ENCODE measurements at regions not wholly inside any gene's neighbourhood (a gene's known extent, or its start where the extent isn't known, plus 50 kb on each side); places are given as distances from the start of the nearest gene placed in this dataset.

DNA sequence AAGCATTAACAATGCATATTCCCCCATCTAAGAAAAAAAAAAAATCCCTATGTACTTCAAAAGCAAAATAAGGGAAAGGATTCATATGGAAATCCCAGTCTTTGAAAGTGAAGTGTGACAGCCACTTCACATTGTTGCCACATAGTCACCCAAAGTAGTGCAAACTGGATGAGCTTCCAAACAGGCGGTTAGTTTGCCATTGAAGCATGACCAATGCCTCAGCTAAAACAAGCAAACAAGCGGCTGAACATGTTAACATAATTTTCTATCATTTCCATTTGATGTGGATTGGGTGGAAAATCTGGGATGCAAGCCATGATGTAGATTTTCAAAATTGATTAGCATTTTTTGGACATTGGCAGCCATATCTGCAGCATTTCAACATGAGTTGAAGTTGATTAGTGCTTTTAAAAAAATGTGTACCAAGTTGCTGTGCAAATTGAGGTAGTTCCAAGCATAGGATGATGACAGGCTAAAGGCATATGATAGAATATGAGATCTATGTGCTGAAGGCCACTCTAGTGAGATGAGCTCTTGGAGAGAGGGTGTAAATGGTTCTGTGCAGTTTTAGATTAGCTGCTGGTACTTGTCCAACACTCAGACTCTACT lies 405.2 kb downstream of the NR2F2 start:
- DNase-seq (ENCODE audit: low read depth in 2 of 2): no peak

DNA sequence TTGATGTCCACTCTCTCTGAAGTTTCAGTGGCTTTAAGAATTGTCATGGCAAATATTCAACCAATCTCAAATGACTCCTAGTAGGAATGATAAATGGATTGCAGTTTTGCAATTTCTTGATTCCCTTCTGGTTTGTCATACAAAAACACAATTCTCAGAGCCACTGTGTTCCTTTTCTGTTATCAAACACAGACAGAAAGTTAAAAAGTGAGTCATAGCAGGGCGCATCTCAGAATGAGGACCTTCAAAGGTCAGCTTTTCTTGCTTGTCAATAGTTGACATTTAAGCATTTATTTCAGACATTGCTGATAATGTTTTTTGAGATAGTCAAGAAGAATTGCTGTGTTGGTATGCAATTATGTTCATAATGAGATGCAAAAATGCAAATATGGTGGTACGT lies 405.9 kb downstream of the NR2F2 start:
- no peak for DNase-seq (ENCODE audit: low read depth in 2 of 2)

DNA sequence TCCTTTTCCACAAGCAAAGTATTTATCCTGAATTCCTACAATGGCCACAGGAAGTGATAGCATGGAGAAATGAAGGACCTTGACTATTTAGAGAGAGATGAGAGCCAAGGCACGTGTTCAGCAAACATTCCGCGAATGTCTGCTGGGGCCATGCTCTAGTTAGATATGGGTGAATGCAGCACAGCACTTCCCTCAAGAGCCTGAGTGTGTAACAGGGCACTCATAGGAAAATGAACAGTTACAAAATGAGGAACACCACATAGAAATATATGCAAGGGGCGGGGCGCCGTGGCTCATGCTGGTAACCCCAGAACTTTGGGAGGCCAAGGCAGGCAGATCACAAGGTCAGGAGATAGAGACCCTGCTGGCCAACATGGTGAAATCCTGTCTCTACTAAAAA lies 406.9 kb downstream of the NR2F2 start:
- DNase-seq (ENCODE audit: low read depth in 2 of 2): no peak

DNA sequence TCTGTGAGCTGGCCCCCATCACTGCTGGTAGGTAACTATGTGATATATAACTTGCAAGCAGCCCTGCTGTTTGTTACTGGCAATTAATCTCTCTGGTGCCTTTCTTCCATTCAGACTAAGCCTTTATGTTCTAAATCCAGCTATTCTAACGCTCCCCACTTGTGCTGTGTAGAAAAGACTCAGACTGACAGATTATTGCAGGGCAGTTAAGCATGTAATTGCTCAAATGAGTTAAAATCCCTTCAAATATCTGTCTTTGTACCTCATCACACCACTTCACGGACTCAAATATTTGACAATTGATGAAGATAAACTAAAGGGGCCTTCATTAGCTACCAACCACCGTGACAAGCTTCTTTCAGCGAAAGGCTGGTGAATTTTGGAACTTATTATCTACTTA lies 416.2 kb downstream of the NR2F2 start:
- DNase-seq (ENCODE audit: low read depth in 2 of 2): no peak

DNA sequence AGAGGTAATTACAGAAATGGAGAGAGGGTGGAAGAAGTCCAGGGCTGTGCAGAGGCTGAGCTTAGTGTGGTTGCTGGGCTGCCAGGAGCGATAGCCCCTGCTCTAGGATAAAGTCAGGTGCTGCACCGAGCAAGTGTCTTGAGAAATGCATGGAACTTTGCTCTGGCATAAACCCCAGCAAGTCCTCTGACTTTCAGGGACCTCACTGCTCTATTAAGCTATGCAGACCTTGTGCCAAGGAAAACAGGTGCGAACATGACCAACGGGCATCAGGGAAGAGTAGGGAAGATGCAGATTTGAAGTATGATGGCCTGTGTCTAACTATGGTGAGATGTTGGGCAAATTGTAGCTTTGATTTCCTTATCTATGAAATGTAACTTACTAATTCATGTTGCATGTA lies 416.8 kb downstream of the NR2F2 start:
- no peak for DNase-seq (ENCODE audit: low read depth in 2 of 2)

DNA sequence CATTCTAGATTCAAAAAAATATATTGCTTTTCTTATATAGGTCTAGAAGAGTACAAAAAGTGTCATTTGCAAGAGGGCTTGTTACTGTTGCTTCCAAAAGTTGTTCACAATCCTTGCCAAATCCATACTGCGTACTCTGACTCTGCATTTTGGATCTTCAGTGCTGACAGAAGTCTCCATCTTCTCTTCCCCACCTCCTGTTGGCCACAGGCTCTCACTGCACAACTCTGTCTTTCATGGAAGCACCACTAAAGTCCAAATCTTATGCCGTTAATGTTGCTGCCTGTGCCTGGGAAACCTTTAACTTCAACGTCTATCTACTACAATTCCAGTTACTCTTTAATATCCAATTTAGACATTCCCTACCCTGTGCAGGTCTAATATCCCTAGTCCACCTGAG lies 419.9 kb downstream of the NR2F2 start:
- no peak for DNase-seq (ENCODE audit: low read depth in 2 of 2)

DNA sequence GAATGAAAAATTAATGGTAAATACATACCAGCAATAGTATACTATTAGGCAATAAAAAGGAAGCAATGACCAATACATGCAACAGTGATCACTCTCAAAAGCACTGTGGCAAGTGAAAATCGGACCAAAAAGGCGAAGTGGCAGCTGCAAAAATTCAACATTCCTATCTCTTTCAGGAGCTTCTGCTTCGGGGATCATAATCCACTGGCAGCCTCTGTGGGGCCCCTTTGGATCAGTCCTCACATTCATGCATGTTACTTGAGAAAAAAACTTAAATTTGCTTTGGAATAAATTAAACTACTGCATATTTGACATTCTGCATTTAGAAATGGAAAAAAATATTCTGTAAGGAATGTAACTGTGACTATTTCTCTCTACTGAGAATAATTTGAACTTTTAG lies 425.6 kb downstream of the NR2F2 start:
- DNase-seq (ENCODE audit: low read depth in 2 of 2): no peak

DNA sequence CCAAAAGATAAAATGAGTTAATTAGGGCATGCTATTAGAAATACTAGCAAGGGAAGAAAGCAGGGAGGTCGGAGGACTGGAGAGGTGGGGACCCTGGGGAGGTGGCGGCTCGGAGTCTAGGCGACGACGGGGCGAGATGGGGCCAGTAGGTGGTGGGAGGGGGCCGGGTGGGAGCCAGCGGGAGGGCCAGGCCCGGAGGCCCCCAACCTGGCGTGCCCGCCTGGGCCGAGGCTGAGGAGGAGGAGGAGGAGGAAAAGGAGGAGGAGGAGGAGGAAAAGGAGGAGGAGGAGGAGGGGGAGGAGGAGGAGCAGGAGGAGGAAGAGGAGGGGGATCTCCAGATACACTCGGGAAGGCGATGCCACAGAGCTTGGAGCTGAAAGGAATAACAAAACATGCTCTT lies 426.2 kb downstream of the NR2F2 start:
- DNase-seq (ENCODE audit: low read depth in 2 of 2): no peak

DNA sequence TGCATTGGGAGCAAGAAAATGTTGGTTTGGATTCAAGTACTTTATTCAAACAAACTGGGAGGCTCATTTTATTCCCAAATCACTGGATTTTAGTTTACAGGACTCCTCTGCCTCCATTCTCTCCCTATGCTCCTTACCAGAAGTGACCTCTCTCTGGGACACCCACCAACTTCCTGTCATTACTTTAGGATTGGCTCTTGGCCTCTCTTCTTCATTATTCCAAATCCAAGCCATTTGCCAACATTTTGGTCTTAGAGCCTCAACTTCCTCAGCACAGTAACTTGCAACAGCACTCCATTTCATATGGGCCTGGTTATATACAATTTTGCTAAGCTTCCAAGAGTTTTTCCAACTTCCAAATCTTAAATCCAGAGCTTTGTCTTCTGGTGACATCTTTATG lies 432.1 kb downstream of the NR2F2 start:
- no peak for DNase-seq (ENCODE audit: low read depth in 2 of 2)

DNA sequence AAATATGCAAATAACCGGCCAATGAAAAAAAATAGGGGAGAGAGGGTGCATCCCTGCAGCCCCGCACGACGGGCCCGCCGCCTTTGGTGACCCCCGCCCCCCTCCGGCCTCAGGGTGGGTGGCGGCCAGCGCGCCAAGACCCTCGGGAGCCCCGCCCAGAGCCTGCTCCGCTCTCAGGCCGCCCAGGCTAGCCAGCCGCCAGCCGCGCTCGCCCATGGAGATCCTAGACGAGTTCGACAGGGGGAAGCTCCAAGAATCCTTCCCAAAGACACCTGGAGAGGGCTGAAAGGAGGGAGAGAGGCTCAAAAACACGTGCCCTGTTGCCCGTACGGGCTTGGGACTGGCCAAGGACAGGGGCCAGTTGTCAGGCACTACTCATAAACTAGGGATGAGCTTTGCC lies 434.0 kb downstream of the NR2F2 start:
- no peak for DNase-seq (ENCODE audit: low read depth in 2 of 2)

DNA sequence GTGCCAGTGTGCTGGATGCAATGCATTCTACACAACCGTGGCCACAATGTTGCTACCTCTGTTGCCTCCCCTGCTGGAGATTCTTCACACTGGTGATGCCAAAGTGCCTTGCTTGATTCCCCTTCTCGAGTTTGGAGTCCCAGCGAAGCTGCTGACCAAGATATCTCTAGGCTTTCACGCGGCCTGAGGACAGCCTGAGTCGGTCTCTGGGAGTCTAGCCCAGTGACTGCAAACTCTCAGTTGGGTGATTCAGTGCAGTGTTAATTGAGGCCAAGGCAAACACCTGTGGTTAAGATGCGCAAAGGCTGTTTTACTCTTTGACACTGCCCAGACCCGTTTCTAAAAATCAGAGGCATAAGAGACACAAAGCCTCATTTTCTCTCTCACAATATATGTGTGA lies 434.4 kb downstream of the NR2F2 start:
- no peak for DNase-seq (ENCODE audit: low read depth in 2 of 2)

DNA sequence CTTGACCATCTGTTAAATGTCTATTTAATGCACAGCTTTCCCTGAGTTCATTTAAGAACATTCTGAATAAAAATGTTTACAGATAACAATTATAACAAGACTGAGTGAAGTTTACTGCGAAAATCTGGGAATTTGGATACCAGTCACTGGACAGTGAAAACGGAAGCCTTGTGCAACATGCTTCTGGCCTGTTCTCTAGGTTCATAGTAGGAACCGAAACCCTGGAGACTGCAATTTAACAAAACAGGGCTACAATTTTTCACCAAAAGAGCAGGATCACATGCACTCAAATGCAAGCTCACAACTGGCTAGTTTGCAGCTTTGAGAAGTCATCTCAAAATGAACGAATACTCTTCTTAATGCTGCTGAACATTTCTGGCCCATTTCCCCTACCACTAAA lies 435.9 kb downstream of the NR2F2 start:
- DNase-seq (ENCODE audit: low read depth in 2 of 2): no peak

DNA sequence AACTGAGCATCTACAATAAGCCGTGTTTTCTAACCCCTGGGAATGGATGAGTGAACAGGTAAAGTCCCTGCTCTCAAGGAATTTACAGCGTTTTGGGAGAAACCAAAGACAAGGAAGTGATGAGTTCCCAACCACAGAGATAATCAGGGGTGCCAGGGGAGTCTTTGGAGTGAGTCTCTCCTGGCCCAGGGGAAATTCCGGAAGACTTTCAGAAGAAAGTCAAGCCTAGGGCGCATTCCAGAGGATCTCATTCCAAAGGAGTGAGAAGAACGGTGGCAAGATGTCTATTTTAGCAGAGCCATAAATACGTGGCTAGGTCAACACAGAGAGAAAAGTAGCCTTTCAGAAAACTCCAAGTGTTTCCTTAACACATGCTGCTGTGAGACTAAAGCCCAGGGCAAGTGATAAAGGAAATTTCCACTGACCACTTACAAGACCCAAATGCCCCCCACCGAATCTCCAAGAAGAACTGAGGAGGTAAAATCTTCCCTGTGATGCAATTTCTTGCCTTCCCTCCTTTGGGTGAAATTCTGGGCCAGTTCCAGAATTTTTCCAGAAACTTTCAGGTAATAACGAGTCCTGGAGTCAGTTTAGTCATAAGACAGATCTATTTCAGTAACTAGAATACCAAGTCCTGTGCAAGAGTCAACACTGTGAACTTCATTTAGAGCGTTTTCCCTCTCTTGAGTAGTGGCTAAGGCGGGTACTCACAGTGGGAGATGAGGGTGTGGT lies 437.4 kb downstream of the NR2F2 start:
- DNase-seq (ENCODE audit: low read depth in 2 of 2): no peak

DNA sequence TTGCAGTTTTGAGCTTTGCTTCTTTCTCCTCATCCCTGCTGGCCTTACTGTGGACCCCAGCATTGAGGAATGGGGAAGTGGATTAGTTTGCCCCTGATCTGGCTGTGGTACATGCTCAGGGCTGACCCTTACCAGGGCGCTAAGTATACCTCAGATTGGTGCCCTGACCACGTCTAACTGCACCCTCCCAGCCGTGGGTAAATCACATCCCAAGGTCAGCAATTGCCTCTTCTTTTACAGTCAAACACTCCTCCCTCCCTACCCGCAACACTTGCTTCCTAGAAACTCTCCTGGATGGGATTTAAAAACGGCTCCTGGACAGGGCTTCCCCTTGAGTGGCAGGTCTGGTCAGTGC lies 437.9 kb downstream of the NR2F2 start:
- DNase-seq (ENCODE audit: low read depth in 2 of 2): no peak

DNA sequence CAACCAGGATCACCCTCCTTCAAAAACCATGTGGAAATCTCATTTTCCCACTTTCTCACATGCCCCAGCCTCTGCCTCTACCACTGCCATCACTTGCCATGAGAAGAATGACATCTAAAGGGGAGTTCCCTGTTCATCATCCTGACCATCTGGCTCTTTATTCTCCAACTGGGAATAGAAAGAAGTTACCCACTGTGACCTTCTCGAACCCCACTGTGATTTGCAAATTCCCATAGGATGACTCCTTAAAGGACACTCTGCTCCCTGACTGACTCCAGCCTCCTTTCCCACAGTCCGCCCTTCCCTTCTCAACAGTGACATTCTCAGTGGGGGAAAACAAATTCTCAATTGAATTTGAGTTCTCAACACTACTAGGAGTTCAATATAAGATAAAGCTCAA lies 440.5 kb downstream of the NR2F2 start:
- no peak for DNase-seq (ENCODE audit: low read depth in 2 of 2)

DNA sequence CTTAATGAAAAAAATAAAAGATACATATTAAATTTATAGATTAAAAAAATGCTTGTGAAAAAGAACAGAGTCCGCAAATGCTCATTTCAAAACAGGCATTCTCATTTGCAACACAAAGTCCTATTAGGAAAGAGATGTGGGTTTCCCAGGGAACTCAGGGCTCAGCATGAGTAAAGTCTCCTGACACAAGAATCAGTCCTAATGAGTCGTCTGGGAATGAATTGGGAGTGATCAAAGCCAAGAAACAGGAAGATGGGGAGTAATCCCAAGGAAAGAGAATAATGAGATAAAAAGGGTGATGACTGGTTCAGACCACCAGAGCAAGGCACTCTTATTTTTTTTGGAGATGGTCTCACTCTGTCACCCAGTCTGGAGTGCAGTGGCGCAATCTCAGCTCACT lies 443.7 kb downstream of the NR2F2 start:
- DNase-seq (ENCODE audit: low read depth in 2 of 2): no peak

DNA sequence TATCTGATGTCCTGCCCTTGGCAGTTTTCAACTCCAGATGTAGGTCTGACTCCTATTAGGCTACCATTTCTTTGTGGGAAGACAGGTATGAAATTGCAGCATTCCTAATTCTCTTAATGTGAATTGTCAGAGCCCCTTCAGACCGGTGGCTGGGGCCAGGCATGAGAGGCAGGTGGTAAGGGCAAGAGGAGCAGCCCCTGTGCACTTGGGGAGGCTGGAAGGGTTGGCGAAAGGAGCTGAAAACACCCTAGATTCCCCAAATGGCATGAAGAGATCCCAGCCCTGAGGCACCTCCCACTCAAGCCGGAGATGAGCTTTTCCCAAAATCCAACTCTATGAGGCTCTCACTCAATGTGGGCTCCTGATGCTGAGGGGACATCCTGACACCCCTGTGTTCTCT lies 453.2 kb downstream of the NR2F2 start:
- no peak for DNase-seq (ENCODE audit: low read depth in 2 of 2)

DNA sequence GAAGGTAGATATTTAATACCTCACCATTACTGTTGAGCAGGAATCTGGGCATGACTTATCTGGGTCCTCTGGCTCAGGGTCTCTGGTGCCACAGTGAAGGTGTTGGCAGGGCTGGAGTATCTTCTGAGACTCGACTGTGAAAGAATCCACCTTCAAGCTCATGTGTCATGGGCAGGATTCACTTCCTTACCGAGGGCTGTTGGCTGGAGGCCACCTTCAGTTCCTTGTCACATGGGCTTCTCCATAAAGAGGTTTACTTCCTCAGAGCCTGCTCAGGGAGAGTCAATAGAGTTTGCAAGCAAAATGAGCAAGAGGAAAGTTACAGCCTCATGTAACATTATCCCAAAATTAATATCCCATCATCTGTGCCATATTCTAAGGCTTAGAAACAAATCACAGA lies 459.5 kb downstream of the NR2F2 start:
- no peak for DNase-seq (ENCODE audit: low read depth in 2 of 2)

DNA sequence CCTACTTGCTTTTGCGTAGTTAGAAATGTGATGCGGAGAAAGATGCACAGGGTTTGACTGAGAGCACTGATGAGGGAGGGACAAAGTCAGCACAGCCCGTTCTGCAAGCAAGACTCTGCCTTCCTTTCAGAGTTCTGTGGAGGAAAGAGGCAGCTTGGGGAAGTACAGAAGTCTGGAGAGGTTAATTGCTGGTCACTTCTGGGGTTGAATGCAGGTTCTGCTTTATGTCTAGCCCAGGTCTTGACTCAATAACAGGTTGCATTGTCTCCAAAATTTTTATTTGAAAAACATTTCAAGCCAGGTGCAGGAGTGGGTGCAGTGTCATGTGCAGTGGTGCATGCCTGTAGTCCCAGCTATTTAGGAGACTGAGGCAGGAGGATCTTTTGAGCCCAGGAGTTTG lies 461.7 kb downstream of the NR2F2 start:
- DNase-seq (ENCODE audit: low read depth in 2 of 2): no peak

DNA sequence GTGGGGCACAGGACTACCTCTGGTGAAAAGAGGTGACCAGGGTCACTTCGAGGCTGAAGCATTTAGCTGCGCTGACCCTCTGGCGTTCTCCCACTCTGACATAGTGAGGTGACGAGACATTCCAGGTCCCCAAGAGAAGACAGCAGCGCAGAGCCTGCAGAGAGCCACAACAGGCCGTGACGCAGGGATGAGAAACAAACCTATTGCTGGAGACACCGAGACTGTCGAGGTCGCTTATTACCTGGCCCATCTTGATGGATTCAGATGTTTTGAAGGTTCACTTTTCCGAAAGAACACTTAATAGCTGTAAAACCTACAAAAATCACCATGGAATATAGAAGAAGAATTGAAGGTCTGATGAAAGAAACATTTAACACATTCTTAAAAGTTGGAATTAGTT lies 466.3 kb downstream of the NR2F2 start:
- no peak for DNase-seq (ENCODE audit: low read depth in 2 of 2)

DNA sequence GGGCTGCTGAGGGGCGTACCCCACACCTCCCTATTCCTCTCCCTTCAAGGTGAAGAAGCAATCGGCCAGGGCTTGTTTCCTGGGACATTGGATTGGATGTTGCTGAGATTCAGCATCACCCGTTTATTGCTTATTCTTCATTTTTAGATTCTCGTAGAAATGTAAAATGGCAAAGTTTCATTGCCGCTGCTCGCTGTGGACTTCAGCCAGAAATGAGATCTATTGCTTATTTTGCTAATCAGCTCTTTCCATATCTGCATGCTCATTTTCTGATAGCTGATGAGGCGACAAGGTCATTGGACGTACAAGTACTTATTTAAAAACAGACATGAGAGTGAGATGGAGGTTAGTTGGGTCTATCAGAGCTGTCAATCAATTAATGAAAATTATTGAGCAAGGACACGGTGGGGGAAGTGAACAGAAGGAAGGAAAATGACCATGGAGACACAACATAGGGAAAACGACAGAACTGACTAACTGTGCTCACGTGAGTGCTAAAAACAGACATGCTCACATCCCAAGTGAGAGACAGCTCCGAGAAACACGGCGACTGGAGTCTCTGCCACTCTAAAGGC lies 471.2 kb downstream of the NR2F2 start:
- no peak for DNase-seq (ENCODE audit: low read depth in 2 of 2)

DNA sequence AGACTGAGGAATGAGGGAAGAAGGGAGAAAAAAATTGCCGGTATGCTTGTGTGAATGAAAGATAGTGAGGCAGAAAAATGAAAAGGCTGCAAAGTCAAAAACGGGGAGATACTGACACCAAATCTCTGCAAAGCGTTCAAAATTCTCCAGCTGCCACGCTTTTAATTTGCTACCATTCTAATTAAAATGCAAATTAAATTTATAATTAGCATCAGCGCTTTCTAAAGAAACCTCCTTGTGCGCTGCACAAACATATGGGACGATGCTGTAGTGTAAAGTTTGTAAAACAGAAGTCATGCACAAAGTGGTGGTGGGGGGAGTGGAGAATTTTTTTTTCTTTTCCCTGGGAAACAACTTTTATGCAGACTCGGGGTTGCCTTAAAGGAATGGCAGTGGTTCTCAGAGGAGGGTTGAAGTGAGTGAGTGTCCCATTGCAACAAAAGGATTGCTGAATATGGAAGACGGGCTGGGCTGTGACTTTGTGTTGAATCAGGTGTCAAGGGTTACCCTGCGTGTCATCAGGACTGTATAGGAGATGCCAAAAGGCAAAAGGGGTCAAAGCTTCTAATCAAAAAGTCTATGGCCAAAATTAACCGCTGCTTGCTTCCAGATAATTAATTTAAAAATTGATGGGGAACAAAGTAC lies 472.2 kb downstream of the NR2F2 start:
- DNase-seq (ENCODE audit: low read depth in 2 of 2): no peak

DNA sequence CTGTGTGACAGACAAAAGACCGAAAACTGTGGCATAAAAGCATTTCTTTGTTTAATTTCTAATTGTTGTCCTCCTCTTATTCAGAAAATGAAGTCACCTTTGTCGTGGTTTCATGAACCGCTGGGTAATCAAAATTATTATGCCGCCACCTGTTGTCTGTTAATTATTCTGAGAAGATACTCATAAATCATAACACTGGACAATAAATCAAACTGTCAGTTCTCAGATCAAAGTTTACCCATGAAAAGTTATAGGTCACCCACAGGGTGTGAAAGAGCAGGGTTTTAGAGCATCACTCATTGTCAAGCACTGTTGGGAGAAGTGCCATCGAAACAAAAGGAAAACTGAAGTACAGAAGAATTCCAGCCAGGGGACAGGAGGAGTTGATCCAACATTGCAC lies 474.3 kb downstream of the NR2F2 start:
- DNase-seq (ENCODE audit: low read depth in 2 of 2): no peak

Measured in stimulated activated CD8-positive, alpha-beta memory T cell treated with anti-CD3 and anti-CD28 coated beads, Interleukin-2, amount 100 ng/mL, for 48 hours (primary cell).